Right cardiac atrium (tissue), 5 donors: ENCODE measurements at regions not wholly inside any gene's neighbourhood (a gene's known extent, or its start where the extent isn't known, plus 50 kb on each side); places are given as distances from the start of the nearest gene placed in this dataset.

Experiments
- ATAC-seq, 2 donors: fragments of 200-7000 bp; cut with Tn5 transposase; one replicate each; pipeline versions ENCODE4 v1.8.0 to v1.9.1; 2020; ENCODE audit warnings: moderate library complexity in 2 of 2, mild to moderate bottlenecking in 1 of 2
- DNase-seq, 3 donors: peaks; one replicate each; pipeline ENCODE4 v3.0.0-alpha.2; 2020
- H3K27ac ChIP-seq: one replicate; pipeline ENCODE4 v1.5.1; 2013; ENCODE audit warnings: mild to moderate bottlenecking, low read length, control low read depth, moderate library complexity
- H3K27me3 ChIP-seq: one replicate; pipeline ENCODE4 v1.6.1; 2013; ENCODE audit not compliant: control insufficient read depth, insufficient read depth
- H3K4me1 ChIP-seq: one replicate; pipeline ENCODE4 v1.6.1; 2013; ENCODE audit warnings: low read length; ENCODE audit not compliant: control insufficient read depth, insufficient read depth
- H3K4me3 ChIP-seq: one replicate; pipeline ENCODE4 v1.5.1; 2013; ENCODE audit warnings: low read length, control low read depth
- H3K9me3 ChIP-seq: one replicate; pipeline ENCODE4 v1.6.1; 2013; ENCODE audit warnings: low read length; ENCODE audit not compliant: control insufficient read depth
- WGBS: extraction: QIAGEN DNeasy Blood & Tissue Kit; methylation state at CpG from one replicate; pipeline ENCODE4 v1.1.7; 2013; 5-methylcytosine and 5-hydroxymethylcytosine counted together
- intact Hi-C, 4 donors: fragments of 100-400 bp; cut with DNase I; formaldehyde crosslinking; loops; one replicate each; pipeline versions ENCODE4 v1.11.0 to v1.14.0; 2022 to 2023
- donor health status: healthy with polysubstance abuse.
- donor health status: DM: no; HTN: yes; CAD: no.
- donor health status: DM: no; HTN: no; CAD: no.
- donor health status: DM: no; HTN: yes; CAD: no; lungs with severe emphysema.
- donor health status: DM: yes; HTN: yes; CAD: no.

GRCh38 chr7:41910940-41911600 is 208.2 kb upstream of the INHBA start:
- no peaks in the 10 kb centered on the region for H3K4me1 ChIP-seq
- WGBS, result 58% methylated on average over 3 of the region's 3 CpGs
- ATAC-seq, result no peak
- no peaks in the 10 kb centered on the region for H3K27me3 ChIP-seq
- intact Hi-C loops, result no loop called here
- no peaks in the 10 kb centered on the region for H3K9me3 ChIP-seq
- H3K27ac ChIP-seq, result no peak overlapping the region
- no peak for DNase-seq
- H3K4me3 ChIP-seq, result no peak overlapping the region

DNA sequence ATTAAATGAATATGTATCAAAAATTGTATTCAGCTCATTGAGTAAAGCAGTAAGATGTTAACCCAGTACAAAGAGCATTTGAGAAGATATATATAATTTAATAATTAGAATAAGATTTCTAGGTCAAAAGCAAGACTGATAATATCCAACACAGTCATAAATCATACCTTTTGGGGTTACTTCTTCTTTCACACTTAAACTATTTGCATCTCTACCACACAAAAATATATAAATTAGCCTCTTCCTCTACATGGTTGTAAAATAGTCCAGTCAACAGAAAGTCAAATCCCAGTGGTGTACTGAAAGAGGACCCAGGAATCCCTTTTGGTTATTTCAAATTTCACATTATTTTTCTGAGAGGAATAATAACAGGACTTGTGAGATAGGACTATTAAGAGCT is 204.6 kb upstream of the INHBA start:
- Histone ChIP-seq H3K4me3 (no peak overlapping the region), H3K9me3 (no peaks in the 10 kb centered on the region)
- ATAC-seq, result no peak

GRCh38 chr7:41900532-41900931 is 197.6 kb upstream of the INHBA start:
- H3K4me3 ChIP-seq, result no peak overlapping the region
- intact Hi-C loops, result no loop called here
- no peaks in the 10 kb centered on the region for H3K9me3 ChIP-seq
- no peak overlapping the region for H3K27ac ChIP-seq
- H3K27me3 ChIP-seq, result no peaks in the 10 kb centered on the region
- DNase-seq (no peak), ATAC-seq (no peak)
- WGBS, result 72% methylated on average over 2 of the region's 2 CpGs
- no peaks in the 10 kb centered on the region for H3K4me1 ChIP-seq

More for the DNA sequence above, 204.6 kb upstream of the INHBA start:
- intact Hi-C loops, result no loop called here
- no peaks in the 10 kb centered on the region for H3K27me3 ChIP-seq
- no peak for DNase-seq
- no peaks in the 10 kb centered on the region for H3K4me1 ChIP-seq
- H3K27ac ChIP-seq, result no peak overlapping the region

DNA sequence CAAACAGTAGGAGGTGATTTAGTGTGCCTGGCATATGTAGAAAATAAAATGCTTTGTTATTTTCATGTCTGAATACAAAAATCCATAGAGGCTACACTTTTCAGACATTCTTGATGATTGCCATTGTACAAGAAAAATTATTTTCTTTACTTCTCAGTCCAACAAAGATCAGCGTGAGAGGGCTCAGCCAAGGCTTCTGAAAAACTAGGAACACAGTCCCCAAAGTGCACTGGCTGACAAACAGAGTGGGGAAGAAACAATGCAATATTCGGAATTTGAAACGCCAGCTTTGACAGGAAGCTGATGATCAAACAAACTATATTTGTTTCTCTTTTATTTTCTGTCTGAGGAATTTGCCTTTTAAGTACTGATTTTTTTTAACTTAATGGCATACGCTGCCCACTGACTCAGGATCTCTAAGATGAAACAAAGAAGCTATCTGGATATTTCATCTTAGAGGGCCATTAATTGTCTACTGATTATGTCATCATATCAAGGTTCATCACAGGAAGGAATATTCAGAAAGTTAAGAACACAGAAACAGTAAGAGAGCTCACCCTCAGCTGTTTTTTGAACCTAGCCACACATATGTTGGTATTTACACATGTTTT is 197.0 kb upstream of the INHBA start:
- DNase-seq, result no peak
- Histone ChIP-seq H3K27ac (no peak overlapping the region), H3K4me3 (no peak overlapping the region), H3K4me1 (no peaks in the 10 kb centered on the region), H3K9me3 (no peaks in the 10 kb centered on the region), H3K27me3 (no peaks in the 10 kb centered on the region)
- intact Hi-C loops, result no loop called here
- 57% methylated on average over 4 of the region's 4 CpGs for WGBS
- no peak for ATAC-seq

DNA sequence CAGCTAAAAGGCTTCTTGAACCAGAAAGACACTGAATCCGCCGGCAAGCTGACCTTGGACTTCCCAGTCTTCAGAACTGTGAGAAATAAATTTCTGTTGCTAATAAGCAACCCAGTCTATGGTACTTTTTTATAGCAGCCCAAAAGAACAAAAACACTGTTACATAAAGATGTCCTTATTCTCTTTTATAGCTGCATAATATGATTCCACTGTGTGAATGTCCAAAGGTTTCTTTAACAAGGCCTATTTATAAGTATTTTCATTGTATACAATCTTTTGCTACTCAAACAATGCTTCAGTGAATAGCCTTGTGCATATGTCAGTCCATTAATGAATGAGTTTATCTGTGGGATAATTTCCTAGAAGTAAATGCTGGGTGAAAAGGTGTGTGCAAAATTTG is 190.8 kb upstream of the INHBA start:
- no peaks in the 10 kb centered on the region for H3K27me3 ChIP-seq
- no peaks in the 10 kb centered on the region for H3K9me3 ChIP-seq
- no peak overlapping the region for H3K4me3 ChIP-seq
- no peak for DNase-seq
- no peak overlapping the region for H3K27ac ChIP-seq
- no peak for ATAC-seq
- no peaks in the 10 kb centered on the region for H3K4me1 ChIP-seq
- WGBS, result 89% methylated on average over 2 of the region's 2 CpGs
- intact Hi-C loops, result no loop called here

DNA sequence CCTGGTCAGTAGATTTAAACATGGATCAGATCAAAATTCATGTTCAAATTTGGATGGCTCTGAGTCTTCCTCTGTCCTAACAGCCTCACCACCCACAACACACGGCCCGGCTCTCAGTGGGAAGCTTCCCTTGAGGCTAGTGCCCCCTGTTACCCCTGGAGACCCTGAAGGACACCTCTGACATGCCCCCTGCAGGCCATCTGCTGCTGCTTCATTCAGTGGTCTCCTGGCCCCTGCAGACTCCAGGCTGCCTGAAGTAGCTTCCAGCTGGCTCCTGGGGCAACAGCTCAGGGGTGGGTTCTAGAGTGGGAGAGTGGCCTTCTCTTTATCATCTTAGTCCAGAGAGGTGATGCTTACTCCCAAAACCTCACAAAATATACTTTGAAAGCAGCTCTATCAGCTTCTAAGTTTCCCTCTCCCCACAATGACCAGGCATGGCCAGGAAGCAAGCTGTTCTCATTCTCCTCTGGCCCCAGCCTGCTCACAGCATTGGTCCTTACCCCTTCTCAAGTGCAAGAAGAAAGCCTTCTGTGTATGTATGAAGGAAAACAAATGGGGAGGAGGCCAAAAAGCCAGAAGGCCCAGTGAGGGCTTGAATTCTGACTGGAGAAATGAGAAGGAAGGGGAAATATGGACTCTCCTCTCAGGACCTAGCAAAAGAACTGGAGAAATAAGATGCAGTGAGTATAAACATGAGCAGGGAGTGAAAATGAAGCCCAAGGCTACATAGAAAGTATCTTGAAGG is 189.6 kb upstream of the INHBA start:
- Histone ChIP-seq H3K9me3 (no peaks in the 10 kb centered on the region), H3K4me1 (no peaks in the 10 kb centered on the region), H3K27me3 (no peaks in the 10 kb centered on the region), H3K27ac (no peak overlapping the region), H3K4me3 (no peak overlapping the region)
- intact Hi-C loops, result no loop called here
- 74% methylated on average over 2 of the region's 2 CpGs for WGBS
- ATAC-seq, result no peak
- DNase-seq, result no peak

DNA sequence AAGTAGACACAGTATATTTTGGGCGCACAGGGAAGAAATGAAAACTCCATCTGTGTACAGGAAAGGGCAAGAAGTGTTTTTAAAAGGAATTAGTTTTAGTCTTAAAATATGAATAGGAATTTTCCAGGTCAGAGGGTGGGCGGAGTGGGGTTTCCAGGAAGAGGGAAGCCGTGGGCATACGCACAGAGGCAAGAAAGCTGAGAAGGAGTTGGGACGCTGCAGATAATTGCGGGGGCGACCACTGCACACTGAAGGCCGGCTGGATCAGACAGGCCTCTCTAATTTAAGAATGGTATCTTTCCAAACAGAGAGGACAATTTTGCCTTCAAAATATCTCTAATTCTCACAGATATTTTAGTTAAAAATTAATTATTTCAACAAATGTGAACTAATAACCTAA is 189.1 kb upstream of the INHBA start:
- no peaks in the 10 kb centered on the region for H3K4me1 ChIP-seq
- intact Hi-C loops, result no loop called here
- no peak overlapping the region for H3K4me3 ChIP-seq
- WGBS, result 63% methylated on average over 8 of the region's 8 CpGs
- no peaks in the 10 kb centered on the region for H3K27me3 ChIP-seq
- no peak overlapping the region for H3K27ac ChIP-seq
- DNase-seq, result no peak
- H3K9me3 ChIP-seq, result no peaks in the 10 kb centered on the region
- no peak for ATAC-seq

DNA sequence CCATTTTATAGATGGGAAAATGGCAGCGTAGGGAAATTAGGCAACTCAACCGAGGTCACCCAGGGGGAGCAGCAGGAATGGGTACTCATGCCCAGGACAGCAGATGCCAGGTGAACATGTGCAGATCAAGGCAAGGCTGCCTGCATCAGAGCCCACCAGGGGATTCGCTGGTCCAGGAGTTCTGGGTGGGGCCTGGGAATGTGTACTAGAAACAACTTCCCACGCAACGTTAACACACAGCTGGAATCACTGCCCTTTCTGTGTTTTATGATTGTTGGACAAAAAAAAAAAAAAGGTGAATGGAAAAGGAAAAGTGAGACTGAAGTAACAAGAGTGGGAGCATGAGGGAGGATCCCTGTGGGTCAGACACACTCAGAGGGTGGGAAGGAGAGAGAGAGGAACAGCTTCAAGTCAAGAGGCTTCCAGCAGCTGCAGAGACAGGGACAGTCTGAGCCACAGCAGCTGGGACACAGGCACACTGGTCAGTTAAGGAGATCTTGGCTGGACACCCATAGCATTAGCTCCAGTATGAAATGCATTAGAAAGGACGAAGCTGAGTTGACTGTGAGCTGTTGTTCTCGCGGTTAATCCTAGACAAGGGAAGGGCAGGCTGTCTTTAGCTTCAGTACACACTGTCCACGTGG is 187.9 kb upstream of the INHBA start:
- Histone ChIP-seq H3K9me3 (no peaks in the 10 kb centered on the region), H3K4me3 (no peak overlapping the region), H3K4me1 (no peaks in the 10 kb centered on the region), H3K27ac (no peak overlapping the region), H3K27me3 (no peaks in the 10 kb centered on the region)
- 68% methylated on average over 9 of the region's 9 CpGs for WGBS
- DNase-seq (peak in 2 of 3 donors; percentile 31 to 56), ATAC-seq (peak; percentile 54 to 79)
- intact Hi-C loops, result no loop called here

- no peak overlapping the region for H3K27ac ChIP-seq
- WGBS, result 91% methylated on average over 4 of the region's 4 CpGs
- no peak overlapping the region for H3K4me3 ChIP-seq
- ATAC-seq (no peak), DNase-seq (no peak)
- no peaks in the 10 kb centered on the region for H3K27me3 ChIP-seq
- H3K4me1 ChIP-seq, result no peaks in the 10 kb centered on the region
- intact Hi-C loops, result no loop called here
- no peaks in the 10 kb centered on the region for H3K9me3 ChIP-seq
Measured at GRCh38 chr7:41889472-41889871, 186.6 kb upstream of the INHBA start.

- Histone ChIP-seq H3K27me3 (no peaks in the 10 kb centered on the region), H3K4me1 (no peaks in the 10 kb centered on the region), H3K4me3 (no peak overlapping the region), H3K27ac (no peak overlapping the region), H3K9me3 (no peaks in the 10 kb centered on the region)
- intact Hi-C loops, result no loop called here
- WGBS, result 76% methylated on average over 5 of the region's 5 CpGs
- DNase-seq, result no peak
- ATAC-seq, result no peak
Measured at GRCh38 chr7:41889040-41889439, 186.2 kb upstream of the INHBA start.

- Histone ChIP-seq H3K9me3 (no peaks in the 10 kb centered on the region), H3K27me3 (no peaks in the 10 kb centered on the region), H3K4me3 (no peak overlapping the region), H3K4me1 (no peaks in the 10 kb centered on the region), H3K27ac (no peak overlapping the region)
- DNase-seq (no peak), ATAC-seq (no peak)
- intact Hi-C loops, result no loop called here
- WGBS, result 41% methylated on average over 4 of the region's 4 CpGs
Measured at GRCh38 chr7:41887416-41887815, 184.5 kb upstream of the INHBA start.
